Lower lobe of right lung (tissue), 2 donors: ENCODE measurements at regions not wholly inside any gene's neighbourhood (a gene's known extent, or its start where the extent isn't known, plus 50 kb on each side); places are given as distances from the start of the nearest gene placed in this dataset.

ENCODE experiments used
- ATAC-seq, 2 donors: fragments of 200-7000 bp; cut with Tn5 transposase; one replicate each; pipeline ENCODE4 v1.9.1; 2020 to 2022; ENCODE audit warnings: mild to moderate bottlenecking in 2 of 2, moderate library complexity in 2 of 2
- DNase-seq: peaks from one replicate; pipeline ENCODE4 v3.0.0-alpha.2; 2020
- H3K27ac ChIP-seq: fragments of 200-600 bp; one replicate; pipeline ENCODE4 v1.8.0; 2022
- H3K27me3 ChIP-seq: fragments of 200-600 bp; one replicate; pipeline ENCODE4 v1.8.0; 2022; ENCODE audit warnings: low read depth
- H3K36me3 ChIP-seq: fragments of 200-600 bp; one replicate; pipeline ENCODE4 v1.8.0; 2022; ENCODE audit warnings: mild to moderate bottlenecking
- H3K4me1 ChIP-seq: fragments of 200-600 bp; one replicate; pipeline ENCODE4 v1.8.0; 2022
- H3K4me3 ChIP-seq: fragments of 200-600 bp; one replicate; pipeline ENCODE4 v1.8.0; 2022; ENCODE audit warnings: mild to moderate bottlenecking
- H3K9me3 ChIP-seq: fragments of 200-600 bp; one replicate; pipeline ENCODE4 v1.8.0; 2022
- CTCF ChIP-seq: fragments of 200-600 bp; IDR thresholded peaks from one replicate; pipeline ENCODE4 v1.8.0; 2022; ENCODE audit warnings: antibody characterized with exemption, mild to moderate bottlenecking
- intact Hi-C: fragments of 100-400 bp; cut with DNase I; formaldehyde crosslinking; loops from one replicate; pipeline ENCODE4 v1.11.0; 2022
- donor health status: DM: no; HTN: yes; CAD: no; lungs with severe emphysema.

- H3K4me1 ChIP-seq: no peaks in the 10 kb centered on the region
- TF ChIP-seq CTCF: no peak
- H3K27me3 ChIP-seq: no peaks in the 10 kb centered on the region
- H3K36me3 ChIP-seq: no peaks in the 10 kb centered on the region
- H3K27ac ChIP-seq: no peak overlapping the region
- no peak overlapping the region for H3K4me3 ChIP-seq
- H3K9me3 ChIP-seq: no peaks in the 10 kb centered on the region
- no peak for DNase-seq
- intact Hi-C loops: no loop called here
- no peak for ATAC-seq
Observed at GRCh38 chr2:35339211-35339610, 1016.4 kb upstream of the CRIM1 start.

- Histone ChIP-seq H3K27ac (no peak overlapping the region), H3K4me3 (no peak overlapping the region), H3K36me3 (no peaks in the 10 kb centered on the region), H3K9me3 (no peaks in the 10 kb centered on the region), H3K4me1 (no peaks in the 10 kb centered on the region), H3K27me3 (no peaks in the 10 kb centered on the region)
- no peak for TF ChIP-seq CTCF
- ATAC-seq: no peak
- no peak for DNase-seq
- intact Hi-C loops: no loop called here
Observed at GRCh38 chr2:35337922-35338321, 1017.7 kb upstream of the CRIM1 start.

DNA sequence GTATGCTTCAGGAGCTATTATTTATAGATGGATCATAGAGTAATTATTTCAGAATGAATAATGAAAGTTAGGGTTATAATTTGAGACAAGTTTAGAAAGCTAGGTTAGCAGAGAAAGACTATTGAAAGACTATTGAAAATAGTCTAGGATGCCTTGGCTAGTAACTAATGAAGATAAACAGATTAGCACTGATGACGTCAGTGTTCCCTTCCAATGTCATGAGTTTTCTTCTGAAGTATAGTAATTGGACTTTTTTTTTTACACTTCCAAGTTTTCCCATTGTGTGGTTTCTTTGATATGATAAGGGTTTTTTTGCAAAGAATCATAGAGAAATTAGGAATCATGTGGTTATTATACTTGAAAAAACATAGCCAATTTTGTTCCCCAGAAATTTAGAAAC lies 1041.5 kb upstream of the CRIM1 start:
- Histone ChIP-seq H3K4me1 (no peaks in the 10 kb centered on the region), H3K9me3 (no peaks in the 10 kb centered on the region), H3K27ac (no peak overlapping the region), H3K4me3 (no peak overlapping the region), H3K36me3 (no peaks in the 10 kb centered on the region), H3K27me3 (no peaks in the 10 kb centered on the region)
- ATAC-seq (no peak), DNase-seq (no peak)
- TF ChIP-seq CTCF: no peak
- intact Hi-C loops: no loop called here

DNA sequence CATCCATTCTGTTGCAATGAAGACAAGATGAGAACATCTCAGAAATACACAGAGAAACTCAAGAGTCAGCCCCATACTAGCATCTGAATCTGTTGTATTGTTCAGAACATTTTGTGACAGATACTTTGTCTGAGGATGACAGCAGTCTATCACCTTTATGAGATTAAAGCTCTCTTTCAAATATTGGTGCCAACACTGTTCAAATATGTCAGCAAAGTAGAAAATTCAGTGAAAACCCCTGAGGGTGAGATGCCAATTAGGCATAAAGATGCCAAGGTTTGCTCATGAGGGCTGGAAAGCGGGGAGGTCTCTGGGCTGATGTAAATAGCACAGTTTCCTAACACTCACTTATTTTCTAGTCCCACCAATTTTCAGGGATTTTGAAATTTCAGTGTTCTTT lies 1054.2 kb upstream of the CRIM1 start:
- H3K9me3 ChIP-seq: no peaks in the 10 kb centered on the region
- no peak overlapping the region for H3K27ac ChIP-seq
- DNase-seq: no peak
- H3K4me3 ChIP-seq: no peak overlapping the region
- intact Hi-C loops: no loop called here
- no peak for TF ChIP-seq CTCF
- H3K4me1 ChIP-seq: no peaks in the 10 kb centered on the region
- no peak for ATAC-seq
- no peaks in the 10 kb centered on the region for H3K36me3 ChIP-seq
- no peaks in the 10 kb centered on the region for H3K27me3 ChIP-seq

DNA sequence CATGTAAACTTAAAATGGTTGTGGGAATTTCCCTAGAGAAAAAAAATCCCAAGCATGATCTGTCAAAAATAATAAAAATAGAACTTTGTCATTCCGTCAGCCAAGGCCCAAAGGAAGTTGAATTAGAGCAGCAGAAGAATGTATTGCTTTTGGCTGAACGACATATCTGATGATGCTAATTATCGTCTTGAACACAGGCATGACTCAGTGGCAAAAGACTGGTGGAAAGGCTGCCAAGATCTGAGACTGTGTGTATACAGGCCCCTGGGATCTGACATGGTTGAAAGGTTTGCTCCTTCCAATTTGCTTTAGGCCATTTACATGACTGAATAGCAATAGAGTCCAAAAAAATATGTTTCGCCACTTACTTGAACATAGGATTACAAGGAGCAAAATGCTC lies 1057.1 kb upstream of the CRIM1 start:
- no peak overlapping the region for H3K4me3 ChIP-seq
- H3K27me3 ChIP-seq: no peaks in the 10 kb centered on the region
- no peaks in the 10 kb centered on the region for H3K9me3 ChIP-seq
- H3K36me3 ChIP-seq: no peaks in the 10 kb centered on the region
- ATAC-seq (no peak), DNase-seq (no peak)
- intact Hi-C loops: no loop called here
- no peak overlapping the region for H3K27ac ChIP-seq
- H3K4me1 ChIP-seq: no peaks in the 10 kb centered on the region
- TF ChIP-seq CTCF: no peak

GRCh38 chr2:35297403-35297802 lies 1058.2 kb upstream of the CRIM1 start:
- DNase-seq (no peak), ATAC-seq (no peak)
- no peaks in the 10 kb centered on the region for H3K36me3 ChIP-seq
- no peaks in the 10 kb centered on the region for H3K27me3 ChIP-seq
- no peak overlapping the region for H3K4me3 ChIP-seq
- no peaks in the 10 kb centered on the region for H3K4me1 ChIP-seq
- H3K9me3 ChIP-seq: no peaks in the 10 kb centered on the region
- no peak for TF ChIP-seq CTCF
- no peak overlapping the region for H3K27ac ChIP-seq
- intact Hi-C loops: no loop called here
